Muscle layer of colon (tissue), 2 donors: ENCODE measurements at regions not wholly inside any gene's neighbourhood (a gene's known extent, or its start where the extent isn't known, plus 50 kb on each side); places are given as distances from the start of the nearest gene placed in this dataset.

Experiments
- H3K27ac ChIP-seq: one replicate; pipeline ENCODE4 v1.7.0; 2013; ENCODE audit warnings: low read depth, mild to moderate bottlenecking, low read length, moderate library complexity
- H3K27me3 ChIP-seq, 2 donors: one replicate each; pipeline ENCODE4 v1.7.0; 2013; ENCODE audit warnings: low read length in 2 of 2, mild to moderate bottlenecking in 2 of 2; ENCODE audit not compliant: insufficient read depth in 2 of 2, control insufficient read depth in 1 of 2
- H3K36me3 ChIP-seq: one replicate; pipeline ENCODE4 v1.7.0; 2013; ENCODE audit warnings: mild to moderate bottlenecking, low read length; ENCODE audit not compliant: insufficient read depth
- H3K4me1 ChIP-seq: one replicate; pipeline ENCODE4 v1.7.0; 2013; ENCODE audit warnings: mild to moderate bottlenecking, low read length; ENCODE audit not compliant: insufficient read depth
- H3K4me3 ChIP-seq, 2 donors: one replicate each; pipeline ENCODE4 v1.7.0; 2013; ENCODE audit warnings: low read length in 2 of 2, low read depth in 1 of 2, mild to moderate bottlenecking in 1 of 2, moderate library complexity in 1 of 2
- H3K9ac ChIP-seq: one replicate; pipeline ENCODE4 v1.7.0; 2013; ENCODE audit warnings: low read length
- H3K9me3 ChIP-seq: one replicate; pipeline ENCODE4 v1.7.0; 2013; ENCODE audit warnings: mild to moderate bottlenecking, low read length
- donor health status: abdominal sarcoma.
- donor health status: Adenocarcinoma of cecum.

GRCh38 chr1:67514300-67514699, 84.1 kb upstream of the SERBP1 start:
- Histone ChIP-seq H3K27ac (no peak overlapping the region), H3K36me3 (no peaks in the 10 kb centered on the region), H3K4me1 (no peaks in the 10 kb centered on the region), H3K27me3 (no peaks in the 10 kb centered on the region), H3K9ac (no peak overlapping the region), H3K9me3 (no peaks in the 10 kb centered on the region), H3K4me3 (no peak overlapping the region)

- Histone ChIP-seq H3K27ac (no peak overlapping the region), H3K9me3 (no peaks in the 10 kb centered on the region), H3K4me1 (no peaks in the 10 kb centered on the region)
Observed at GRCh38 chr1:67514786-67515185, 84.6 kb upstream of the SERBP1 start.

GRCh38 chr1:67515324-67516080, 85.3 kb upstream of the SERBP1 start:
- no peaks in the 10 kb centered on the region for H3K27me3 ChIP-seq
- no peaks in the 10 kb centered on the region for H3K4me1 ChIP-seq
- H3K9ac ChIP-seq: no peak overlapping the region
- H3K9me3 ChIP-seq: no peaks in the 10 kb centered on the region
- H3K36me3 ChIP-seq: no peaks in the 10 kb centered on the region
- H3K4me3 ChIP-seq: no peak overlapping the region
- H3K27ac ChIP-seq: no peak overlapping the region

More at GRCh38 chr1:67514786-67515185, 84.6 kb upstream of the SERBP1 start:
- H3K36me3 ChIP-seq: no peaks in the 10 kb centered on the region
- no peak overlapping the region for H3K4me3 ChIP-seq
- no peak overlapping the region for H3K9ac ChIP-seq
- H3K27me3 ChIP-seq: no peaks in the 10 kb centered on the region

GRCh38 chr1:67517046-67517445, 86.8 kb upstream of the SERBP1 start:
- H3K36me3 ChIP-seq: no peaks in the 10 kb centered on the region
- H3K9ac ChIP-seq: no peak overlapping the region
- H3K4me1 ChIP-seq: no peaks in the 10 kb centered on the region
- no peaks in the 10 kb centered on the region for H3K9me3 ChIP-seq
- H3K27ac ChIP-seq: no peak overlapping the region
- H3K27me3 ChIP-seq: no peaks in the 10 kb centered on the region
- no peak overlapping the region for H3K4me3 ChIP-seq

- Histone ChIP-seq H3K4me3 (no peak overlapping the region), H3K27ac (no peak overlapping the region), H3K27me3 (no peaks in the 10 kb centered on the region), H3K4me1 (no peaks in the 10 kb centered on the region), H3K9ac (no peak overlapping the region), H3K36me3 (no peaks in the 10 kb centered on the region), H3K9me3 (no peaks in the 10 kb centered on the region)
Observed at GRCh38 chr1:67522001-67522441, 91.8 kb upstream of the SERBP1 start.

- no peaks in the 10 kb centered on the region for H3K9me3 ChIP-seq
- H3K36me3 ChIP-seq: no peaks in the 10 kb centered on the region
- H3K27ac ChIP-seq: no peak overlapping the region
- no peaks in the 10 kb centered on the region for H3K27me3 ChIP-seq
- no peak overlapping the region for H3K4me3 ChIP-seq
- H3K4me1 ChIP-seq: no peaks in the 10 kb centered on the region
- no peak overlapping the region for H3K9ac ChIP-seq
Observed at GRCh38 chr1:67522793-67523192, 92.6 kb upstream of the SERBP1 start.

- no peak overlapping the region for H3K27ac ChIP-seq
- no peaks in the 10 kb centered on the region for H3K27me3 ChIP-seq
- no peak overlapping the region for H3K4me3 ChIP-seq
- H3K36me3 ChIP-seq: no peaks in the 10 kb centered on the region
- H3K9ac ChIP-seq: no peak overlapping the region
- no peaks in the 10 kb centered on the region for H3K9me3 ChIP-seq
- no peaks in the 10 kb centered on the region for H3K4me1 ChIP-seq
Observed at GRCh38 chr1:67524143-67525052, 94.2 kb upstream of the SERBP1 start.

DNA sequence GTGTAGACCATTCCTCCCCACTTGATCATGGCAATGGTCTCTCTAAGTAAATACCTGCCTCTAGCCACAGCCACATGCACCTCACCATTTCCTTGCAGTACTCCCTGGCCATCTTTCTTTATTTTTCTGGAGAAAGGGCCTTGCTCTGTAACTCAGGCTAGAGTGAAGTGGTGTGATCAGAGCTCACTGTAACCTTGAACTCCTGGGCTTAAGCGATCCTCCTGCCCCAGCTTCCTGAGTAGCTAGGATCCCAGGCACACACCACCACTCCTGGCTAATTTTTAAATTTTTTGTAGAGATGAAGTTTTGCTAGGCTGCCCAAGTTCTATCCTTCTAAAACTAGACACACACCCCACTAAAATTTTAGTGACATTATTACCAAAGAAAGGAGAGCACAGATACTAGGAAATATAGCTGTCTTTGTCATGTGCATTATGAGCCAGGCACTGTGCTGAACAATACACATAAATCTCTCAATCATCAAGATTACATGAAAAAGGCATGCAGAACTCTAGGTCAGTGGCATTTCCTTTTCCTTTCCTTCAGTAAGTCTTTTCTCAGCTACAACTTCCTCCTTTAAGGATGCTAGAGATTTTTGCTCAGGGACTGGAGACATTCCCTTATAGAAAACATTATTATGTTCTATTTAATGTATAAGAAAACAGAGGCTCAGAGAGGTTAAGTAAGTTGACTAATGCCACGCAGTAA, 95.0 kb upstream of the SERBP1 start:
- Histone ChIP-seq H3K4me3 (no peak overlapping the region), H3K27me3 (no peaks in the 10 kb centered on the region), H3K9ac (no peak overlapping the region), H3K36me3 (no peaks in the 10 kb centered on the region), H3K9me3 (no peaks in the 10 kb centered on the region), H3K27ac (no peak overlapping the region), H3K4me1 (no peaks in the 10 kb centered on the region)

DNA sequence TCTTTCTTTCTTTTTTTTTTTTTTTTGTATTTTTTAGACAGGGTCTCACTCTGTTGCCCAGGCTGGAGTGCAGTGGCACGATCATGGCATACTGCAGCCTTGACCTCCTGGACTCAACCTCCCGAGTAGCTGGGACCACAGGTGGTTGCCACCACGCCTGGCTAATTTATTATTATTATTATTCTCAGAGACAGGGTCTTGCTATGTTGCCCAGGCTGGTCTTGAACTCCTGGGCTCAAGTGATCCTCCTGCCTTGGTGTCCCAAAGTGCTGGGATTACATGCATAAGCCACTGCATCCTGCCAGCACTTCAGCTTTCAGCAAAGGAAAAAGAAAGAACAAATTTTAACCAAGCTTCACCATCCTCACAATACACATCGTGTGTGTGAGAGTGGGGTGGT, 97.9 kb upstream of the SERBP1 start:
- no peak overlapping the region for H3K4me3 ChIP-seq
- H3K36me3 ChIP-seq: no peaks in the 10 kb centered on the region
- no peaks in the 10 kb centered on the region for H3K27me3 ChIP-seq
- H3K9ac ChIP-seq: no peak overlapping the region
- H3K4me1 ChIP-seq: no peaks in the 10 kb centered on the region
- no peaks in the 10 kb centered on the region for H3K9me3 ChIP-seq
- no peak overlapping the region for H3K27ac ChIP-seq

GRCh38 chr1:67530071-67530470, 99.9 kb upstream of the SERBP1 start:
- H3K36me3 ChIP-seq: no peaks in the 10 kb centered on the region
- H3K9ac ChIP-seq: no peak overlapping the region
- H3K4me1 ChIP-seq: no peaks in the 10 kb centered on the region
- H3K4me3 ChIP-seq: no peak overlapping the region
- H3K9me3 ChIP-seq: no peaks in the 10 kb centered on the region
- no peak overlapping the region for H3K27ac ChIP-seq
- no peaks in the 10 kb centered on the region for H3K27me3 ChIP-seq

GRCh38 chr1:67532452-67533216, 102.4 kb upstream of the SERBP1 start:
- Histone ChIP-seq H3K9me3 (no peaks in the 10 kb centered on the region), H3K36me3 (no peaks in the 10 kb centered on the region), H3K27me3 (no peaks in the 10 kb centered on the region), H3K4me1 (no peaks in the 10 kb centered on the region), H3K27ac (no peak overlapping the region), H3K4me3 (no peak overlapping the region), H3K9ac (no peak overlapping the region)
